ENCODE measurements at regions not wholly inside any gene's neighbourhood (a gene's known extent, or its start where the extent isn't known, plus 50 kb on each side); places are given as distances from the start of the nearest gene placed in this dataset.

DNA sequence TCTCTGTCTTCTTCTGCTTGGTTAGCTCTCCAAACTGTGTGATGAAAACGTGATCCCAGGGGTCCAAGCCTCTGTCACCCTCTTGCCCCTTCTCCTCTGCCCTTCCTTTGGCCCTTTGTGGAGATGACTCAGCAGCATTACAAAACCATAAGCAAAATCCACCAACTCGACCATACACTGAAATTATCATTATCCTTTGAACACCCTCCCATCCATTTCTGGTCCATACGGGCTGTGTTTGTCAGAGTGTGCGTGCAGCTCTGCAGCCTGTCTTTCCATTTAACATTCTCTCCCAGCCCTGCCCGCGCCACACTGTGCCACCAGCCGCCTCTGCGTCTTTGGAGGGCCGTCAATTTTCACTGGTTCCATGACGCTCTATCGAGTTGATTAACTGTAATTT is 69.2 kb downstream of the SLC25A47 start:
- no peak for TF ChIP-seq CTCF (IDR thresholded peaks at IDR 0.05)
- no peak for TF ChIP-seq ESRRA (CRISPR knock-in tag; IDR thresholded peaks at IDR 0.05; ENCODE audit: borderline replicate concordance)
- TF ChIP-seq MAX (CRISPR knock-in tag; IDR thresholded peaks at IDR 0.05): no peak
- no peak for TF ChIP-seq FOXJ3 (CRISPR knock-in tag; IDR thresholded peaks at IDR 0.05; ENCODE audit: borderline replicate concordance)
- no peak for TF ChIP-seq SP1 (CRISPR knock-in tag; conservative IDR thresholded peaks at IDR 0.05)
- TF ChIP-seq, protein P1, sequence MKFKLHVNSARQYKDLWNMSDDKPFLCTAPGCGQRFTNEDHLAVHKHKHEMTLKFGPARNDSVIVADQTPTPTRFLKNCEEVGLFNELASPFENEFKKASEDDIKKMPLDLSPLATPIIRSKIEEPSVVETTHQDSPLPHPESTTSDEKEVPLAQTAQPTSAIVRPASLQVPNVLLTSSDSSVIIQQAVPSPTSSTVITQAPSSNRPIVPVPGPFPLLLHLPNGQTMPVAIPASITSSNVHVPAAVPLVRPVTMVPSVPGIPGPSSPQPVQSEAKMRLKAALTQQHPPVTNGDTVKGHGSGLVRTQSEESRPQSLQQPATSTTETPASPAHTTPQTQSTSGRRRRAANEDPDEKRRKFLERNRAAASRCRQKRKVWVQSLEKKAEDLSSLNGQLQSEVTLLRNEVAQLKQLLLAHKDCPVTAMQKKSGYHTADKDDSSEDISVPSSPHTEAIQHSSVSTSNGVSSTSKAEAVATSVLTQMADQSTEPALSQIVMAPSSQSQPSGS (CRISPR knock-in tag; IDR thresholded peaks at IDR 0.05; ENCODE audit: borderline replicate concordance, low read depth): no peak
- no peak for TF ChIP-seq RELA (CRISPR knock-in tag; IDR thresholded peaks at IDR 0.05; ENCODE audit: borderline replicate concordance)
- no peak for TF ChIP-seq MYBL2 (CRISPR knock-in tag; IDR thresholded peaks at IDR 0.05)
- no peak for TF ChIP-seq E2F5 (CRISPR knock-in tag; IDR thresholded peaks at IDR 0.05)
- no peak for TF ChIP-seq FOXP1 (CRISPR knock-in tag; IDR thresholded peaks at IDR 0.05; ENCODE audit: borderline replicate concordance)
